ELF-1 (cell line): ENCODE measurements at regions not wholly inside any gene's neighbourhood (a gene's known extent, or its start where the extent isn't known, plus 50 kb on each side); places are given as distances from the start of the nearest gene placed in this dataset.

Source experiments
- DNase-seq: peaks from one replicate; pipeline ENCODE4 v3.0.0-alpha.2; 2016; ENCODE audit warnings: low read depth, low spot score

DNA sequence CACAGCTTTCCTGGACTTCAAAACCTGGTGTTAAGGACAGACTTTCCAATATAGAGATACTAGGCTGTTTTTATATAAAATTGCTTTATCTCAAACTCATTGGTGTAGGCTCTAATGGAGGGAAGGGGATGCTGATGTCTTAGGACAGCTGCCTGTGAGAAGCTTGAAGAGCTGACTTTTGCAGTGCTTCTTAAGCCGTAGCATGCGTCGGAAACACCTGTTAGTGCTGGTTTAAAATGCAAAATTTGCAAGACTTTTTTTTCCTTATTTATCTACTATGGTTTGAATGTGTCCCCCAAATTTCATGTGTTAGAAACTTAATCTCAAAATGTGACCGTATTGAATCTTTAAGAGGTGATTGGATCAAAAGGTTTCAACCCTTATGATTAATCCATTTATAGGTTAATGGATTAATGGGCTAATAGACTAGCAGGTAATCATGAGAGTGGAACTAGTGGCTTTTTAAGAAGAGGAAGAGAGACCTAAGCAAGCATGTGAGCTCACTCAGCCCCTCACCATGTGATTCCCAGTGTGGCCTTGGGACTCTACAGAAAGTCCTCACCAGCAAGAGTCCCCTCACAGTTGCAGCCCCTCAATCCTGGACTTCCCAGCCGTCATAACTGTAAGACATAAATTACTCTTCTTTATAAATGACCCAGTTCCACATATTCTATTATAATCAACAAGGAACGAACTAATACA lies 60.9 kb upstream of the FUT8 start:
- DNase-seq = no peak

DNA sequence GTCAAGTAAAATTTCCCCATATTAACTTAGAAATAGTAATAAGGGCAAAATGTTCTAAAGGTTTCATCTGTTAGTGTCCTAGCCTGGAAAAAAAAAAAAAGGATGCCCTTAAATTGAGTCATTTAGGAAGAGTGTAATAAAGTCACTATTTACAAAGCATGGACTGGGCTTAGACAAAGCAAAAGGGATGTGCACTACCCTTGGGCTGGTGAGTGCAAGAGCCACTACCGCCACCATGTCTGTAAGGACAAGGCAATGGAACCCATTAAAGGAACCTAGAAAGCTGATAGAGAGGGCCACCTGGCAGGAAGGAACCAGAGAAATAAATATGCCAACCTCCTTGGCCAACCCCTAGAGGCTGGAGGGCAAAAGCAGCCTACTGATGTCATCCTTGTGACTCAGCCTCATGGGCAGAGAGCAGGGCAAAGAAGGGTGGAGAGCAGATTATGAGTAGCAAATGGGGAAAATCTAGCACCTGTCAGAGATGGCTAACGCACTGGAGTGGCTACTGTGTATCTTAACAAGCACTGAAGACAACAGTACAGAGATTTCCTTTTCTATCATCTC lies 59.5 kb upstream of the FUT8 start:
- no peak for DNase-seq

DNA sequence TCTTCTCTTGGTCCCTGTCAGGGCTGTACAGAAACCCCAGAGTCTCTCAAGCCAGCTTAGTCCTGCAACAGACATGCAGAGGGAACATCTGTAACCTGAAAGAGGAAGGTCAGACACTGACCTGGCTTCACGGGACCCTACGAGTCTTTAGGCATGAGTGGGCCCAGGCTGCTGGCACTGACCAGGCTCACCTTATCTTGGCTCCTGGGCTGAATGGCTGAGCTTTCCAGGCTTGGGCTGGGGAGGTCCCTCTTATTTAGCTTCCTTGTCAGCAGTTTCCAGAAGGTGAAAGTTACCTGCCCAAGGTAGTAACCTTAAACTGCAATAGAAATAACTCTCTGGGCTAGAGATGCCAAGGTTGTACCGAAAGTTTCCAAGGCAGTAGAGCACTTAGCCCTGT lies 58.4 kb upstream of the FUT8 start:
- DNase-seq = no peak

DNA sequence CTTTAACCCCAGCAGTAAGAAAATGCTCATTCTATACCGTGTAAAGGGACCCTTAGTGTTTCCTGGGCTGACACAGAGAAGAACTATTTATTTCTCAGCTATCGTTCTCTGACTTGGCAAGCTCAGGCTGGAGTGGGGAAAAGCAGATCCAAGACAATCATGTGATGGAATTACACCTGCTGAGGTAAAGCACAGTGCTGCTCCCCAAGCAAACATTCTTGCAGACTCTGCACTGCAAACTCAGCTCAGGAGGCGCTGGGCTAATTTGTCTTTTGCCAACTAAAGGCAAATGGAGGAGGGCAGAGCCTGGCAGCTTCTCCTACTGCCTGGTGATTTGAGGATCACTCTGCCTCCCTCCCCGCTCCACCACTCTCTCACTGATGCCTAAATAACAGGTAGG lies 57.8 kb upstream of the FUT8 start:
- no peak for DNase-seq

DNA sequence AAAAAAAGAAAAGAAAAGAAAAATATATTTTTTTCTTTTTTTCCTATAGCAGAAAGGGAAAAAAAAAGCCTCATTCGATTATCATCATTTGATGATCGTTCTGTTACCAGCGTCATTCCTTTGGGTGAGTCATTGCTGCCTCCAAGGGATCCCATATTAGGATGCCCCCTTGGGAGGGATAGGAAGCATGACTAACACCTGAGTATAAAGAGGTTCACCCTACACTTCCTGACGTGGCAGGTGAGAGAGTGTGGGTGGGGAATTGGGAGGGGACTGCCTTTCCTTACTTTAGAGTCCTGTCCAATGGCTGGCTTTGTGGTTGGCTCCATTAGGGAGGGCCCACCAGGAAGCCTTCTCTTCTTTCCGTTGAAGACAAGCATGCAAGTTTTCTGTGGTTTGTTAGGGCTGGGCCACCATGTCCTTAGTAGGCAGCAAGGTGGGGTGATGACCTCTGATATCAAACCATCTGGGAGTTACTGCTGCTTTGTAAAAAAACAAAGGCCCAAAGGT lies 56.1 kb upstream of the FUT8 start:
- DNase-seq = peak; percentile 47

DNA sequence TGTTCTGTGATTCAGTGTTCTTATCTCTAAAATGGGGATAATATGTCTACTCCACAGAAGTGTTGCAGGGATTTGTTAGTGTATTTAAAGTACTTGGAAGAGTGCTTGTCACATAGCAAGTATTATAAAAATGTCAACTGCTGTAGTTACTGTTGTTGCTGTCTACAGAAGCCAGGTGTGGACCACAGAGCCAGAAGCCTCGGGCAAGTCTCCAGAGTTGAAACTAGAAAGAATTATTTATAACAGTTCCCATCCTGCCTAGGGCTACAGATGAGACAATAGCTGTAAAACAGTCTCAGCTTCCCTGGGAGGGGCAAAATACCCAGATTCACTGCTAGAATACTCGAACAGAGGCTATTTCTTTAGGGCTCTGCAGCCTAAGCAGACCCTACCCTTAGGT lies 55.4 kb upstream of the FUT8 start:
- DNase-seq = peak; percentile 59

DNA sequence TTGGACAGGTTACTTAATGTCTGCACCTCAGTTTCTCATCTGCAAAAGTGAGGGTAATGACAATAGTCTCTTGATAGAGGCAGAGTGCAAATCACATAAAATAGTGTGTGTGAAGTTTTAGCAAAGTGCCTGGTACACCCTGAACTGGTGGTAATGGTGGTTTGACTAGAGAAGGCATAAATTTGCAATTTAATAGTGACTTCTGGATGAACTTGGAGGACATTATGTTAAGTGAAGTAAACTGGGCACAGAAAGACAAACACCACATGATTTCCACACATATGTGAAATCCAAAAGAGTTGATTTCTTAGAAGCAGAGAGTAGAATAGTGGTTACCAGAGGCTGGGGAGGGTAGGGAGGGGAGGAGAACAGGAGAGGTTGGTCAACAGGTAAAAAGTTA lies 54.8 kb upstream of the FUT8 start:
- DNase-seq = no peak

DNA sequence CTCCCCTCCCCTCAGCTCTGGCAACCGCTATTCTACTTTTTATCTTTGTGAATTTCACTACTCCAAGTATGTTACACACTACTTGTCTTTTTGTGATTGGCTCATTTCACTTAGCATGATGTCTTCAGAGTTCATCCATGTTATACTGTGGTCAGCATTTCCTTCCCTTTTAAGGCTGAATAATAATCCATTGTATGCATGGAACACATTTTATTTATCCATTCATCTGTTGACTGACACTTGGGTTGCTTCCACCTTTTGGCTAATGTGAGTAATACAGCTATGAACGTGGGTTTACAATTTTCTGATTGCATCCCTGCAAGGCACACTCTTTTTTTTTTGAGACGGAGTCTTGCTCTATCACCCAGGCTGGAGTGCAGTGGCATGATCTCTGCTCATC lies 53.0 kb upstream of the FUT8 start:
- DNase-seq = no peak

DNA sequence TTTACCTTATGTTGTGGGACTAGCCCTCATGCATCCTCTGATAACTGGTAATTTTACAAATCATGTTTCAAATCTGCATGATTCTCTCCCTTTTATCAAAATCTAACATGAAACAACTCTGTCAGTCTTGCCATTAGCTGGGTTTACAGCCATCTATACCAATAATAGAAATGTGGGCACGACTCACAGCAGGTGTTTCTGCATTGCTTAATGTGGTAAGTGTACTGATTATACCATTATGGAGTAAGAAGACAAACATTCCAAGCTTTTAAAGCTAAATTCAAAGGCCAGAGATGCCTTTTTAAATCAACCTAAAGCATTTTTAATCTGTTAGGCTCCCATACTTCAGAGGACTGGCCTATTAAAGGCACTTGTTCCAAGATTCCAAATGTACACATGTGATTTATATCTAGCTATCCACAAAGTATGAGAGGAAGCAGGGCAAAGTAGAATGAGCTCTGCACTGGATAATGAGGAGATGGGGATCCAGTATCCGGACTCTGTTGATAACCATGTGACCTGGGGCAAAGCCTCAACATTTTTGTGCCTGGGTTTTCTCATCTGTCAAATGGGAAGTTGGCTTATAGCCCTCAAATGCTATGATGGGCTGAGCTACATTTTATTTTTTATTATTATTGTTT lies 52.3 kb upstream of the FUT8 start:
- DNase-seq = no peak

DNA sequence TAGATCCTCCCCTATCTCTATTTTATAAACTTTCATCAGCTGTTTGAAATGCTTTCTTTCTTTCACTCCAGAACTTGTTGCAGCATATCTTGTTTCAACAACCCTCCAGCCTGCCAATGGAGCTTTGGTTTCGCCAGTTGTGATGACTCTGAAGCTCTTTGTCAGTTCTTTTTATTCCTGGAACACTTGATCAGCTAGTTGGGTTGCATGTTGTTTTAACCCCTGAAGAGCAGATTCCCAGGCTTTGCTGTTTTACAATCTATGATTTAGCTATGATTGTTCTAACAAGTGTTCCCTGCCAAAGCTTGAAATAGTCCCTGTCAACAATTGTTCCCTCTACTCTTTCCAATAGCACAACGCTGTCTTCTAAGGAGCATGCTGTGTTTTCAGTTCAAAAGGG lies 50.6 kb upstream of the FUT8 start:
- DNase-seq = no peak
